PC-9 (cell line): ENCODE measurements at regions not wholly inside any gene's neighbourhood (a gene's known extent, or its start where the extent isn't known, plus 50 kb on each side); places are given as distances from the start of the nearest gene placed in this dataset.

Experiments used
- BruUV-seq: library from RNA; stranded (reverse); fragments of 400-500 nt; replicated peaks from 2 replicates; lab custom pipeline; 2021; lab: Mats Ljungman, UMichigan
- CTCF ChIA-PET: fragments of 300-600 bp; sonication (Branson Sonifier 250); formaldehyde crosslinking; loops from one replicate; lab custom pipeline; 2022; ENCODE audit warnings: antibody characterized with exemption; lab: Charles Lee
- POLR2A ChIA-PET: fragments of 300-600 bp; sonication (Branson Sonifier 250); formaldehyde crosslinking; loops from one replicate; lab custom pipeline; 2022; ENCODE audit warnings: antibody characterized with exemption; ENCODE audit not compliant: unreplicated experiment; lab: Charles Lee
- DNase-seq, 2 experiments: peaks; one replicate each; pipeline versions ENCODE4 v3.0.0 to v3.0.0-alpha.2; 2015 to 2022; ENCODE audit warnings: mixed read lengths in 1 of 2
- H2AFZ ChIP-seq: fragments of 200-600 bp; sonication (generic); 2 replicates; pipeline ENCODE4 v1.8.1; 2017; ENCODE audit warnings: antibody characterized with exemption
- H3F3A ChIP-seq: fragments of 200-600 bp; sonication (generic); 2 replicates; pipeline ENCODE4 v1.8.1; 2017; ENCODE audit warnings: antibody characterized with exemption, mild to moderate bottlenecking, low read depth; ENCODE audit not compliant: insufficient read depth
- H3K27ac ChIP-seq: fragments of 200-600 bp; sonication (generic); 2 replicates; pipeline ENCODE4 v1.6.1; 2016; ENCODE audit warnings: mixed run types
- H3K27me3 ChIP-seq: fragments of 200-600 bp; sonication (generic); 2 replicates; pipeline ENCODE4 v1.6.1; 2016; ENCODE audit warnings: low read depth, mixed run types; ENCODE audit not compliant: insufficient read depth
- H3K36me3 ChIP-seq: fragments of 200-600 bp; sonication (generic); 2 replicates; pipeline ENCODE4 v1.6.1; 2016; ENCODE audit warnings: low read depth, mixed run types
- H3K4me1 ChIP-seq: fragments of 200-600 bp; sonication (generic); replicated peaks from 2 replicates; pipeline ENCODE4 v1.6.1; 2016; ENCODE audit warnings: mixed run types; ENCODE audit not compliant: insufficient read depth
- H3K4me2 ChIP-seq: fragments of 200-600 bp; sonication (generic); 2 replicates; pipeline ENCODE4 v1.6.1; 2017; ENCODE audit warnings: mixed run types
- H3K4me3 ChIP-seq: fragments of 200-600 bp; sonication (generic); 2 replicates; pipeline ENCODE4 v1.6.1; 2016; ENCODE audit warnings: mixed run types
- H3K79me2 ChIP-seq: fragments of 200-600 bp; sonication (generic); 2 replicates; pipeline ENCODE4 v1.6.1; 2017; ENCODE audit warnings: low read depth, mixed run types
- H3K9me2 ChIP-seq: fragments of 200-600 bp; sonication (generic); 2 replicates; pipeline ENCODE4 v1.8.1; 2017; ENCODE audit warnings: mild to moderate bottlenecking; ENCODE audit not compliant: insufficient read depth
- H3K9me3 ChIP-seq: fragments of 200-600 bp; sonication (generic); 2 replicates; pipeline ENCODE4 v1.8.1; 2016; ENCODE audit warnings: low read depth; ENCODE audit not compliant: insufficient read depth
- H4K20me1 ChIP-seq: fragments of 200-600 bp; sonication (generic); 2 replicates; pipeline ENCODE4 v1.8.1; 2017; ENCODE audit not compliant: insufficient read depth
- EZH2 ChIP-seq: fragments of 200-600 bp; sonication (generic); IDR thresholded peaks from 2 replicates; pipeline ENCODE4 v1.8.0; 2017; ENCODE audit warnings: antibody characterized with exemption, low read depth
- intact Hi-C: fragments of 100-400 bp; cut with micrococcal nuclease; formaldehyde crosslinking; loops from one replicate; pipeline ENCODE4 v1.10.0; 2022; ENCODE audit not compliant: unreplicated experiment
- TF ChIP-seq, protein P1 (sequence below): fragments of 200-600 bp; sonication (generic); conservative IDR thresholded peaks from 2 replicates; pipeline ENCODE4 v1.6.1; 2017; ENCODE audit warnings: mixed run types, antibody characterized with exemption, mild to moderate bottlenecking, moderate library complexity

DNA sequence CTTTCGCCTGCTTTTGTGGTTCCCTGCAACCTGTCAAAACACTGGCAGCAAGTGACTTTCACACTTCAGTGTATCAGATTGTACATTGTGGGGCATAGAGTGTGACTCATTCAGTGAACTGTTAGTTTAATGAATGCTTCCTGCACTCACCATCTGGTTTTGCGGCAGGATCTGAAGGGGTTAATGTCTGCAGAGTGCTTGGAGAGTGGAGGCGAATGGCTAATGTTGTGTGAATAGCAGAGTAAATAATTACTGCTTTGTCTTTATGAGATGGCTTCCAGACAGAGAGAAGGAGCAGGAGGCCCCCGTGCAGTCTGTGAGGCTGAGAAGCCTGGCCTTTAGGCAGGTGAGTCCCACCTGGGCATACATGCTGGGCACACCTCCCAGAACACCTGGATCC is 454.3 kb upstream of the KIRREL3 start:
- Histone ChIP-seq H3F3A (no peaks in the 10 kb centered on the region), H3K27me3 (peaks cover 5% of the 10 kb centered on the region; the same call in 1 of the 2 replicates), H3K9me3 (no peaks in the 10 kb centered on the region), H3K9me2 (no peaks in the 10 kb centered on the region), H3K4me3 (no peak overlapping the region), H3K36me3 (no peaks in the 10 kb centered on the region), H3K79me2 (no peaks in the 10 kb centered on the region), H4K20me1 (no peaks in the 10 kb centered on the region), H3K4me2 (no peak overlapping the region), H3K27ac (no peak overlapping the region), H2AFZ (no peak overlapping the region), H3K4me1 (no peaks in the 10 kb centered on the region)
- ChIA-PET CTCF (no interaction called here), POLR2A (no interaction called here)
- DNase-seq, result no peak
- no TSS peak for BruUV-seq
- intact Hi-C loops, result no loop called here
- TF ChIP-seq EZH2, result no peak
- TF ChIP-seq, protein P1, sequence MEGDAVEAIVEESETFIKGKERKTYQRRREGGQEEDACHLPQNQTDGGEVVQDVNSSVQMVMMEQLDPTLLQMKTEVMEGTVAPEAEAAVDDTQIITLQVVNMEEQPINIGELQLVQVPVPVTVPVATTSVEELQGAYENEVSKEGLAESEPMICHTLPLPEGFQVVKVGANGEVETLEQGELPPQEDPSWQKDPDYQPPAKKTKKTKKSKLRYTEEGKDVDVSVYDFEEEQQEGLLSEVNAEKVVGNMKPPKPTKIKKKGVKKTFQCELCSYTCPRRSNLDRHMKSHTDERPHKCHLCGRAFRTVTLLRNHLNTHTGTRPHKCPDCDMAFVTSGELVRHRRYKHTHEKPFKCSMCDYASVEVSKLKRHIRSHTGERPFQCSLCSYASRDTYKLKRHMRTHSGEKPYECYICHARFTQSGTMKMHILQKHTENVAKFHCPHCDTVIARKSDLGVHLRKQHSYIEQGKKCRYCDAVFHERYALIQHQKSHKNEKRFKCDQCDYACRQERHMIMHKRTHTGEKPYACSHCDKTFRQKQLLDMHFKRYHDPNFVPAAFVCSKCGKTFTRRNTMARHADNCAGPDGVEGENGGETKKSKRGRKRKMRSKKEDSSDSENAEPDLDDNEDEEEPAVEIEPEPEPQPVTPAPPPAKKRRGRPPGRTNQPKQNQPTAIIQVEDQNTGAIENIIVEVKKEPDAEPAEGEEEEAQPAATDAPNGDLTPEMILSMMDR, result no peak

GRCh38 chr11:127452533-127452932 is 452.0 kb upstream of the KIRREL3 start:
- TF ChIP-seq EZH2, result no peak
- TF ChIP-seq, protein P1, result no peak
- intact Hi-C loops, result no loop called here
- Histone ChIP-seq H3K27ac (no peak overlapping the region), H3K9me3 (no peaks in the 10 kb centered on the region), H3K4me1 (no peaks in the 10 kb centered on the region), H4K20me1 (no peaks in the 10 kb centered on the region), H3K4me3 (no peak overlapping the region), H3K36me3 (no peaks in the 10 kb centered on the region), H3K27me3 (peaks cover 8% of the 10 kb centered on the region; the same call in 1 of the 2 replicates), H3F3A (no peaks in the 10 kb centered on the region), H3K4me2 (no peak overlapping the region), H2AFZ (no peak overlapping the region), H3K9me2 (no peaks in the 10 kb centered on the region), H3K79me2 (no peaks in the 10 kb centered on the region)
- no peak for DNase-seq
- POLR2A ChIA-PET, result no interaction called here
- CTCF ChIA-PET, result no interaction called here
- BruUV-seq, result no TSS peak

- Histone ChIP-seq H3K4me3 (no peak overlapping the region), H3K4me1 (no peaks in the 10 kb centered on the region), H3K27ac (no peak overlapping the region), H3K4me2 (no peak overlapping the region), H3K27me3 (peaks cover 8% of the 10 kb centered on the region), H2AFZ (no peak overlapping the region), H3F3A (no peaks in the 10 kb centered on the region), H3K79me2 (no peaks in the 10 kb centered on the region), H3K9me3 (no peaks in the 10 kb centered on the region), H4K20me1 (no peaks in the 10 kb centered on the region), H3K9me2 (no peaks in the 10 kb centered on the region), H3K36me3 (no peaks in the 10 kb centered on the region)
- POLR2A ChIA-PET, result no interaction called here
- no TSS peak for BruUV-seq
- CTCF ChIA-PET, result no interaction called here
- TF ChIP-seq EZH2, result no peak
- TF ChIP-seq, protein P1, result no peak
- intact Hi-C loops, result no loop called here
- no peak for DNase-seq
These were observed 451.3 kb upstream of the KIRREL3 start for GRCh38 chr11:127451861-127452260.
